GM18868 (cell line): ENCODE measurements at regions not wholly inside any gene's neighbourhood (a gene's known extent, or its start where the extent isn't known, plus 50 kb on each side); places are given as distances from the start of the nearest gene placed in this dataset.

ENCODE experiments used
- ATAC-seq: cut with Tn5 transposase; IDR thresholded peaks from one replicate; pipeline ENCODE4 v1.9.1; 2021; ENCODE audit warnings: mild to moderate bottlenecking, moderate library complexity; ENCODE audit not compliant: unreplicated experiment

DNA sequence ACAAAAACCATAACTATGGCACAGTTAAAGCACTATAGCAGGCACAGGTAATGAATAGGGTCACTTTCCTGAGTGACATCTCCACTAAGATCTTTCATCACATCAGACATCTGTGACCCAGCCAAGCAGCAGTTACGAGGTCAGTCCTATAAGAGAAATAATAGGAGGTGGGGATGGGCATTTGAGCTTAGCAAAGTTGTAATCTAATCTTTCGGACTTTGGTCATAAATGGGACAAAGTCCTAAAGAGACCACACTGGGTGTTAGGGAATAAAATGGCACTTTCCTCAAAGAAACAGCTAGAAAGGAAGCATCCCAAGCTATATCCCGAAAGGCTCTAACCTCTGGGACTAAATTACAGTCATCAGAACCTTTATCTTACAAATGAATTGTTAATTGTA is 432.2 kb downstream of the PIK3R1 start:
- ATAC-seq: no peak

- ATAC-seq: no peak
Observed at GRCh38 chr5:68648944-68649857, 433.6 kb downstream of the PIK3R1 start.

GRCh38 chr5:68652534-68652965 is 437.0 kb downstream of the PIK3R1 start:
- ATAC-seq: no peak

- ATAC-seq: no peak
Observed at GRCh38 chr5:68653471-68653870, 437.9 kb downstream of the PIK3R1 start.

DNA sequence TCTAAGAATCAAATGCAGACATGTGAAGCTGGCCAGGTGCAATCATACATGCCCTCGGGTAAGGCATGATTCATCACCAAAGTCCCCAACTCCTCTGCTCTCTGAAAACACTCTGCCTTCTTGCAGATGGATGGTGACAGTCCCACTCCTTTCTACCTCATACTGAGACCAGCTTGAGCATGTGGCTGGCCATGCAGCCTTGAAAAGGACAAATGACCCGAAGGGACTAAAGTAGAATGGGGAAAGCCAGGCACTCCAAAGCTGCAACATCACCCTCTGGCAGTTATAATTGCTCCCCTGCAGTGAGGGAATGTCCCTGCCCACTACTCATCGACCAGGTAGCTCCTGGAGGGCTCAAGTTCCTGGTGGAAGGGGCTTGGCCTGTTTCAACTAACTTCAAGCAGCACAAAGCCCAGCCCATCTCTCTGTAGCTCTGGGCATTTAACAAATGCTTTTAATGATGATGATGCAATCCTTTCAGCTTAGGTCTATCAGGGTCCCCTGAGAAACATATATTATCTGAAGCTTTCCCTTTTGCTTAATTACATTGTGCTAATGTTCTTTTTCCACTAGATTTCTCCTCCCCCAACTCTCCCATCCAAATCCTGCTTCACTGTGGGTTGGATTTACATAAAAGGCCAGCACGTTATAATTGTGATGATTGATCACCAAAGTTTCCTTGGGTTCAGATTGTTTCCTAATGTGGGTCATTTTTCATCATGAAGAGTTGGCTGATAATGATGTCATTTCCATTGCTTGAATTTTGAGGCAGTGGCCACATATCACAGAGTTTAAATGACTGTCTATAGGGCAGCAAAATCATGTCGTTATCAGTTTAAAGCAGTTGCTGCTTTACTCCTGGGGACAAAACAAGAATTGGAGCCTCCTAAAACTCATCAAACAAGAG is 436.5 kb upstream of the SLC30A5 start:
- ATAC-seq: peak; percentile 63

DNA sequence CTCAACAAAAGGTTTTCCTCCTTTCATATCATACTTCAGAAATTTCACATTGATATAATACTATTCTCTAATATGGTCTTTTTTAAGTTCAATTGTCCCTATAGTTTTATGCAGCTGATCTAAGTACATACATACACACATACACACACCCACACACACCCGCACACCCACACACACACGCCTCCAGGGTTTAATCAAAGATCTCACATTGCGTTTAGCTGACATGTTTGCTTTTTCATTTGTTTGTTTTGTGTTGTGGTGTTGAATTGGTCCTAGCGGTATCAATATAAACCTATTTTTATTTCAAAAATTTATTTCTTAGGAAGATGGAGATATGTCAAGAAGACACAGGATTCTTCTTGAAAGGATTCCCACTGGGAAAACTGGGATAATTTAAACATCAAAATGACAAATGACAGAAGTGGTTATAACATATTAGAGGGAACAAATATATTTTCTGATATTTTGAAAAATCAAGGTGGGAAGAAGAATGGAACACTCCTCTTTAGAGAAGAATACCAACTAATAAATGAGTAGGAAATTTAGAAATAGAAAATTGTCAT is 434.9 kb upstream of the SLC30A5 start:
- ATAC-seq: no peak

DNA sequence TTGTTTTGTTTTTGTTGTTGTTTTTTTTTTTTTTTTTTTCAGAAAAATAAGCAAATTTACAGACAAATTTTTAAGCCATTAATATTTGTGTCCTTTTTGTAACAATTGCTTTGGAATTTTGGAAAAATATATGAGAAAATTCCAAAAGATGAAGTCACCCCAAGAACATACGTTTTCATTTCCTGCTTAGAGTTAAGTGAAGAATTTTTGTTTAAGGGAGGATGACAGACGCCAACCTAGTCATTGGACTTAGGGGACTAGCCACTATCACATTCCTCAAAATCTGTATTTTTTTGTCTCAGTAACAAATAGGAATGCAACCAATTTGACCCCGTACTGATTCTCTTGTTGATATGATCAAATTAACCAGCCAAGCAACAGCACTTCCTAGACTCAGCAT is 433.9 kb upstream of the SLC30A5 start:
- no peak for ATAC-seq

DNA sequence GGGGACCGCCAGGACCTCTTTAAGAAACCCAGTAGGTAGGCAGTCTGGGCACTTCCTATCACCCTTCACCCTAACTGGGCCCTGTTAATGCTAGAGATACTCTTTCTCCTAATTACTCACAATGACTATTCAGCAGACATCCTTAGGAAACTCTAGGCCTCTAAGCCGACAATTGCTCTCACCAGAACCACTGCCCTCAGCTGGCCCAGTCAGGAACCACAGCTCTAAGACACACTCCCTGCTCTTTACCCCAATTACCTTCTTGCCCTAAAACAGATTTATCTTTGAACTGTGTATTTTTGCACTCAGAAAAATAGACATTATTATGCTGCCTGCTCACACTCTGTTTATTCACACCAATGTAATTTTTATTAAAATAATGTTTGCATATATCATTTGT is 432.6 kb upstream of the SLC30A5 start:
- ATAC-seq: no peak

DNA sequence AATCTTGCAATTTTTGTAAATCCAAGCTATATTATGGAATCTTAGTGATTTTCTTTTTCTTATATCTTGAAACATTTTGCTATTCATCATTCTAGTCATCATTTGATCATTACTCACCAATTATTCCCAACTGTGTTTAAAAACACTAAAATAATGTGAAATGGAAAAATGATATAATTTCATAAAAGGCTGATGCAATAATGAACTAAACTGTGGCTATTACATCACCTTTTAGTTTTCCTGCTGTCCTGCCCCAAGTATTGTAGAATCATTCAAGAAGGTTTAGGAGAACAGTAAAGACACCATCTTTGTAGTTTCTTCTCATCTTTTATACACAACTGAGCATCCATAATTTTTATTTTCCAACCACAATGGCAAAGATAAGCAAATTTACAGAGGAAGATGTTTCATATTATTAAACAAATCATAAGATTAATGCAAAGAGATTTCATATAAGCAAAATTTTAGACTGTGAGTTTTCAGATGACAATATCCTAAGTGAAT is 431.0 kb upstream of the SLC30A5 start:
- ATAC-seq: no peak

DNA sequence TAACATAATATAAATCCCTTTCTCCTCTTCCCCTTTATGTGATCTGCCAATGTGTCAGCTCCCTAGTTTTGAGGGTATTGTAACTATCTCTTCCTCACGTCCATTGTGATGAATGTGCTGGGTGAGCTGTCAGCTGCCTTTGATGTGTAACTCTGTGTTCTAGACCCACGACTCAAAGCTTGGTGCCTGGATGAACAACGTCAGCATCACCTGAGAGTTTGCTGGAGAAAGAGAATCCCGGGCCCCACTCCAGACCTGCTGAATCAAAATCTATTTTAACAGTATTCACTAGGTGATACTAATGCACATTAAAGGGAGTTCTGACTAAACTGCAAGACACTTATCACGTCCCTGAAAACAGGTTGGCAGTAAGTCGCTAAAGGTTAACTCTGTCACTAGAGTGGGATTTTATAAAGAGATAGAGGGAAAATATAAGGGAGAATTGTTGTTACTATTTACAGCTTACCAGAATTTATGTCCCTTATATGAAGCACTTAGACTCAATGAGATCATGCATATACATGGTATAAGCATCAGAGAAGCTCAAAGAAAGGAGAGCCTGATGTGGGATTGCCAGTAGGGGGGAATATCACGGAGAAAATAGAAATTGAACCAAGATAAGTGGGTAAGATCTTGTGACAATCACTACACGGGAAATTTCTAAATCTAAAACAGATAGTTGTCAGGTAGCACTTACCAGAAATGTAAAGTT is 423.8 kb upstream of the SLC30A5 start:
- no peak for ATAC-seq

DNA sequence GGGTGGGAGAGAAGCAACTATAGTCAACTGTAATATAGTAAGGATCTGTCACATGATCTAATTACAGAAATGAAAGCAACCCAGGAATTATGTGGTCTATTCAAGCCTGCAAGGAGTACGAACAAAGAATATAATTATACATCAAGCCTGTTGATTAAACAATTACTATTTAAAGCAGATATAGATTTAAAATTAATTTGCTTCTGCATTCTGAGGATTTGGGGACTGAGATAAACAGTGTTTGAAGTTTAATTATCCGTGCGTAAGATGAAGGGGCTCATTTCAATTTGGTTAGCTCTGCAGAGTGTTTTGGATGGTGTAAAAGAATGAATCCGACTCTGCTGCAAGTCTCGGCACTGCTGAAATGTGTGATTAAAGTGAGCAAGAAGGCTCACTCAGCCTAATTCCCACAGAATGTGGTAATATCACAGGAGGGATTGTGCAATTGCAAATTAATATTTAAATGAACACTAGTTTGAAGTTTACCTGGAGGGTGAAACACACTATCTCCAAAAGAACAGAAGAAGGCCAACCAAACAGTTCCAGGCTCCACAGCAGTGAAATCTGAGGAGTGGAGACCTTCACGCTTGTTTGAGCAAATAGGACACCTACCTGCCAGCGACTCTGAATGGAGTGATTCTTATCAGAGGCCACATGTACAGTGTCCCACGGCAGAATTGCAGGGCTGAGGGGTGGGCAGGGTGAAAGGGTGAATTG is 420.6 kb upstream of the SLC30A5 start:
- no peak for ATAC-seq

DNA sequence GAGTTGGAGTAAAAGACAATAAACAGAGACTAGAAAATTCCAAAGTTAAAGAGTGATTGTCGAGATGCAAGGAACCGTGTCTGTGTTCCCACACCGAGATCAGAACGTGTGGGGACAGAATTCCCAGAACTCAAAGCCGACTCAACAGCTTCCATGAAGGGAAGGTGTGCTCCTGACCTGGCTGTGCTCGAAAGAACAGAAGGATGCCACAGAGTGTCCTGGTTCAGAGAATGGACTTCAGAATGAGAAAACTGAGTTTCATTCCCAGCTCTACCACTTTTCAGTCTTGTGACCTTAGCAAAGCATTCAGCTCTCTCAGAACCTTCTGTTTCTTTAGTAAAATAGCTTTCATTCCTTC is 420.0 kb upstream of the SLC30A5 start:
- no peak for ATAC-seq

DNA sequence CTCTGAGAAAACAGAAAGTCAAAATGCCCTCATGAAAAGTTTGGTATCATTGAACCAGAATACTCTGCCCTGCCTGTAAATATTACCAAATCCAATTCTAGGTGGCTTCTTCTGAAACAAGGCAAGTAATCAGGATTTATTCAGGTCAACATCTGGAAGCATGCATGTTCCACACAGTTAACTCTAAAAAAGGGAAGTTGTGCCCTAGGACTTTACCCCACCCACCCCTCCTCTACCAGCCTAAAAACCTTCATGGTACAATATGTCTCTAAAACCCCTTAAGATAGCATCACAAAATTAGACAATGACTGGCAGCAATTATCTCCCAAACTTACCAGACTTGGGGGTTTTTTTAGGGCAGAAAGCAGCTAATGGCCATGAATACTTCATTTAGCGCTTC is 414.8 kb upstream of the SLC30A5 start:
- no peak for ATAC-seq

DNA sequence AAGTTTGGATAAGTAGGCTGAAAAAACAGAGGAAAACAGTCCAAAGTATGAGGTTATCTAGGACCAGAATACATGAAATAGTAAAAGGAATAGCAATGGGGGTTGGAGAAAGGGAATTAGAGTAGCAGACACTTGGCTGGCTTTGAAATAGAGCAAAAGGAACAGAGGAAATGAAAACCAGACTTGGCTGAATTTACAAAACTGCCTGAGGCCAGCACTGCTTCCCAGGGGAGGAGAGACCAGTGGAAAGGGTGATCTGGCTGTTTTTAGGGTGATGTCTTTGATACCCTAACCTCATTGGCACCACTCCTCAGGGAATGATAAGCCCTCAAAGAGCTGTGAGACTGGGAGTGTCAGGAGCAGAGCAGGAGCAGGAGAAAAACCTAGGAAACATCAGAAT is 413.4 kb upstream of the SLC30A5 start:
- no peak for ATAC-seq

- no peak for ATAC-seq
Observed at GRCh38 chr5:68681929-68682328, 411.9 kb upstream of the SLC30A5 start.

- no peak for ATAC-seq
Observed at GRCh38 chr5:68682400-68683160, 411.2 kb upstream of the SLC30A5 start.

GRCh38 chr5:68683632-68684036 is 410.2 kb upstream of the SLC30A5 start:
- no peak for ATAC-seq

DNA sequence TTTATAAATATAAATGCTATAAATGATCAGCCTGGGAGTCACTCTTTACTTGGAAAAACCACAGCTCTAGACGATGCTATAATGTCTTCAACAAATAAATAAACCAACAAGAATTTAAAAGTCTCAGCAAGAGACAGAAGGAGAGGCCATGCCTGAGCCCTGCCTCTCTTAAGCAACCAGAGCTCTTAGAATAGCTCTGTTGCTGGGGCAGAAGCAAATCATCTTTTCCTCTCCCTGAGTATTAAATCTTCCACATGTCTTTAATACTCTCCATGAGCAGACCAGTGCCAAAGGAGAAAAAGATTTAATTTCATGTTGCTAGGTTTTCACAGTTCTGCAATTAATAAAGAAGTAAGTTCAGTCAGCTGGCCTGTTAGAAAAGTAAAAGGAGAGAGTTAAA is 408.0 kb upstream of the SLC30A5 start:
- no peak for ATAC-seq

DNA sequence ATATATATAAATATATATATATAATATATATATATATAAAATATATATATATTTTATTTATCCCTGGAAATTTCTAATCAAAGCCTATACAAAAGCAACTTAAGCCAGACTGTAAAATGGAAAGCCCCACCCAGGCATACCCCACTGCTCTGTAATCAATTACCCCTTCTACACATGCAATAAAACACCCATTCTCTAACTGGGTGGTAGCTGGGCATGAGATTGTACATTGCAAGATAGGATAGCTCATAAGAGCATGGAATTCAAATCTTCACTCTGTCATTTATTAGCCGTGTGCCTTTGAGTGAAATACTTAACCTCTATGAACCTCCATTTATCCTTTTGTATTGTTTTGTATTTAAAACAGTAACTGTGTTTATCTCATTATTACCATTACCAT is 405.3 kb upstream of the SLC30A5 start:
- no peak for ATAC-seq
